Keratinocyte (primary cell): ENCODE measurements at regions not wholly inside any gene's neighbourhood (a gene's known extent, or its start where the extent isn't known, plus 50 kb on each side); places are given as distances from the start of the nearest gene placed in this dataset.

Source experiments
- CTCF ChIP-seq, 3 experiments: IDR thresholded peaks in 1 of 3; conservative IDR thresholded peaks in 1 of 3; optimal IDR thresholded peaks in 1 of 3; 2 replicates in 2 of 3; 3 replicates in 1 of 3; pipeline versions ENCODE3 to v1.5.1; 2011; ENCODE audit warnings: low read length in 3 of 3, mild to moderate bottlenecking in 3 of 3, moderate library complexity in 2 of 3, control low read depth in 1 of 3, inconsistent platforms in 1 of 3; ENCODE audit not compliant: insufficient read depth in 2 of 3; ENCODE audit errors: extremely low read depth in 1 of 3
- EZH2 ChIP-seq: IDR thresholded peaks from one replicate; pipeline ENCODE4 v1.6.1; 2012; ENCODE audit warnings: inconsistent platforms, mild to moderate bottlenecking, low read length, moderate library complexity

- TF ChIP-seq EZH2 (no peak), CTCF (optimal IDR thresholded peaks at IDR 0.05 in 1 of 3, IDR thresholded peaks at IDR 0.05 in 1 of 3, conservative IDR thresholded peaks at IDR 0.05 in 1 of 3; ENCODE audit: extremely low read depth in 1 of 3, insufficient read depth in 2 of 3, low read length in 3 of 3) (no peak)
Observed at GRCh38 chr6:154914288-154914687, 80.8 kb upstream of the TIAM2 start.
